ENCODE measurements at regions not wholly inside any gene's neighbourhood (a gene's known extent, or its start where the extent isn't known, plus 50 kb on each side); places are given as distances from the start of the nearest gene placed in this dataset.

GRCh38 chr6:122116119-122116834 lies 283.2 kb upstream of the HSF2 start:
- TF ChIP-seq NFIC (IDR thresholded peaks at IDR 0.05) (no peak), CREB1 (IDR thresholded peaks at IDR 0.05; ENCODE audit: low read depth) (no peak), RAD21 (IDR thresholded peaks at IDR 0.05; ENCODE audit: low read depth) (no peak), EGR1 (IDR thresholded peaks at IDR 0.05) (no peak), YY1 (IDR thresholded peaks at IDR 0.05; ENCODE audit: low read depth) (no peak), ZBTB7A (IDR thresholded peaks at IDR 0.05; ENCODE audit: low read depth) (no peak)
- TF ChIP-seq, protein P1, sequence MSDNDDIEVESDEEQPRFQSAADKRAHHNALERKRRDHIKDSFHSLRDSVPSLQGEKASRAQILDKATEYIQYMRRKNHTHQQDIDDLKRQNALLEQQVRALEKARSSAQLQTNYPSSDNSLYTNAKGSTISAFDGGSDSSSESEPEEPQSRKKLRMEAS (IDR thresholded peaks at IDR 0.05), result no peak

- no peak for TF ChIP-seq EGR1 (IDR thresholded peaks at IDR 0.05)
- TF ChIP-seq, protein P1 (IDR thresholded peaks at IDR 0.05), result no peak
- no peak for TF ChIP-seq TCF12 (IDR thresholded peaks at IDR 0.05; ENCODE audit: low read depth)
- TF ChIP-seq FOXM1 (IDR thresholded peaks at IDR 0.05; ENCODE audit: borderline replicate concordance, low read depth), result no peak
- no peak for TF ChIP-seq USF1 (IDR thresholded peaks at IDR 0.05)
Measured at GRCh38 chr6:122116835-122117627, 282.4 kb upstream of the HSF2 start.

- TF ChIP-seq TAF1 (IDR thresholded peaks at IDR 0.05; ENCODE audit: low read depth), result no peak
- no peak for TF ChIP-seq EGR1 (IDR thresholded peaks at IDR 0.05)
- no peak for TF ChIP-seq CEBPB (IDR thresholded peaks at IDR 0.05)
- TF ChIP-seq, protein P1 (IDR thresholded peaks at IDR 0.05), result no peak
- TF ChIP-seq USF1 (IDR thresholded peaks at IDR 0.05), result no peak
- no peak for TF ChIP-seq TCF12 (IDR thresholded peaks at IDR 0.05; ENCODE audit: low read depth)
- TF ChIP-seq TEAD4 (IDR thresholded peaks at IDR 0.05), result no peak
- TF ChIP-seq, protein P2, sequence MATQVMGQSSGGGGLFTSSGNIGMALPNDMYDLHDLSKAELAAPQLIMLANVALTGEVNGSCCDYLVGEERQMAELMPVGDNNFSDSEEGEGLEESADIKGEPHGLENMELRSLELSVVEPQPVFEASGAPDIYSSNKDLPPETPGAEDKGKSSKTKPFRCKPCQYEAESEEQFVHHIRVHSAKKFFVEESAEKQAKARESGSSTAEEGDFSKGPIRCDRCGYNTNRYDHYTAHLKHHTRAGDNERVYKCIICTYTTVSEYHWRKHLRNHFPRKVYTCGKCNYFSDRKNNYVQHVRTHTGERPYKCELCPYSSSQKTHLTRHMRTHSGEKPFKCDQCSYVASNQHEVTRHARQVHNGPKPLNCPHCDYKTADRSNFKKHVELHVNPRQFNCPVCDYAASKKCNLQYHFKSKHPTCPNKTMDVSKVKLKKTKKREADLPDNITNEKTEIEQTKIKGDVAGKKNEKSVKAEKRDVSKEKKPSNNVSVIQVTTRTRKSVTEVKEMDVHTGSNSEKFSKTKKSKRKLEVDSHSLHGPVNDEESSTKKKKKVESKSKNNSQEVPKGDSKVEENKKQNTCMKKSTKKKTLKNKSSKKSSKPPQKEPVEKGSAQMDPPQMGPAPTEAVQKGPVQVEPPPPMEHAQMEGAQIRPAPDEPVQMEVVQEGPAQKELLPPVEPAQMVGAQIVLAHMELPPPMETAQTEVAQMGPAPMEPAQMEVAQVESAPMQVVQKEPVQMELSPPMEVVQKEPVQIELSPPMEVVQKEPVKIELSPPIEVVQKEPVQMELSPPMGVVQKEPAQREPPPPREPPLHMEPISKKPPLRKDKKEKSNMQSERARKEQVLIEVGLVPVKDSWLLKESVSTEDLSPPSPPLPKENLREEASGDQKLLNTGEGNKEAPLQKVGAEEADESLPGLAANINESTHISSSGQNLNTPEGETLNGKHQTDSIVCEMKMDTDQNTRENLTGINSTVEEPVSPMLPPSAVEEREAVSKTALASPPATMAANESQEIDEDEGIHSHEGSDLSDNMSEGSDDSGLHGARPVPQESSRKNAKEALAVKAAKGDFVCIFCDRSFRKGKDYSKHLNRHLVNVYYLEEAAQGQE (IDR thresholded peaks at IDR 0.05; ENCODE audit: low read depth), result no peak
- TF ChIP-seq EP300 (IDR thresholded peaks at IDR 0.05; ENCODE audit: borderline replicate concordance), result no peak
Measured at GRCh38 chr6:122118945-122119506, 280.4 kb upstream of the HSF2 start.

DNA sequence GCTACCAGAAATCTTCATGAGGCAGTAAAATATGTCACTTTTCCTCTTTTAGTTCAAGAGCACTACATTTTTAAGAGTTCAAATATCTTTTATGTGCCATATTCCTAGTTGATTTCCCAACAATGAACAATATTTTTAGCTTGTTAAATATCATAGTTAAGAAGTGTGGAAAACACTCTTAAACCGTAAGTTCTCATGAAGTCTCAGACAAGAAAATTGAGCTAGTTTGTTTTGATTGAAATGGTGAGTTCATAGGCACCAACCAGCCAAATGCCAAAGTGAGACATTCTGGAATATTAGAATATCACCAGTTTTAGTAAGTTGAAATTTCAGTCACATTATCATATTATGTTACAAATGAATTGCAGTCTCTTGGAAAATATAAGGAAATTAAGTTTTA lies 277.2 kb upstream of the HSF2 start:
- TF ChIP-seq TAF1 (IDR thresholded peaks at IDR 0.05; ENCODE audit: low read depth) (no peak), CREB1 (IDR thresholded peaks at IDR 0.05; ENCODE audit: low read depth) (no peak), ZBTB7A (IDR thresholded peaks at IDR 0.05; ENCODE audit: low read depth) (no peak), USF1 (IDR thresholded peaks at IDR 0.05) (no peak), YY1 (IDR thresholded peaks at IDR 0.05; ENCODE audit: low read depth) (no peak), TEAD4 (IDR thresholded peaks at IDR 0.05) (no peak), TCF12 (IDR thresholded peaks at IDR 0.05; ENCODE audit: low read depth) (no peak), EGR1 (IDR thresholded peaks at IDR 0.05) (no peak), RAD21 (IDR thresholded peaks at IDR 0.05; ENCODE audit: low read depth) (no peak), FOXM1 (IDR thresholded peaks at IDR 0.05; ENCODE audit: borderline replicate concordance, low read depth) (no peak), CEBPB (IDR thresholded peaks at IDR 0.05) (no peak)
- TF ChIP-seq, protein P2 (IDR thresholded peaks at IDR 0.05; ENCODE audit: low read depth), result no peak
- TF ChIP-seq, protein P1 (IDR thresholded peaks at IDR 0.05), result no peak

- TF ChIP-seq, protein P2 (IDR thresholded peaks at IDR 0.05; ENCODE audit: low read depth), result no peak
- TF ChIP-seq CREB1 (IDR thresholded peaks at IDR 0.05; ENCODE audit: low read depth) (no peak), EGR1 (IDR thresholded peaks at IDR 0.05) (no peak), YY1 (IDR thresholded peaks at IDR 0.05; ENCODE audit: low read depth) (no peak), EP300 (IDR thresholded peaks at IDR 0.05; ENCODE audit: borderline replicate concordance) (no peak), NFIC (IDR thresholded peaks at IDR 0.05) (no peak), FOXM1 (IDR thresholded peaks at IDR 0.05; ENCODE audit: borderline replicate concordance, low read depth) (no peak), ZBTB7A (IDR thresholded peaks at IDR 0.05; ENCODE audit: low read depth) (no peak), TCF12 (IDR thresholded peaks at IDR 0.05; ENCODE audit: low read depth) (no peak)
- TF ChIP-seq, protein P1 (IDR thresholded peaks at IDR 0.05), result no peak
Measured at GRCh38 chr6:122122686-122123085, 276.8 kb upstream of the HSF2 start.

Measured in Ishikawa (cell line).